Chondrocyte (in vitro differentiated cells): ENCODE measurements at regions not wholly inside any gene's neighbourhood (a gene's known extent, or its start where the extent isn't known, plus 50 kb on each side); places are given as distances from the start of the nearest gene placed in this dataset.

Source experiments
- DNase-seq: peaks from one replicate; pipeline ENCODE4 v3.0.0; 2021; ENCODE audit warnings: mixed read lengths, low spot score
- H3K27ac Mint-ChIP-seq: one replicate; pipeline ENCODE4 v1.8.0; 2021; ENCODE audit warnings: mild to moderate bottlenecking, moderate library complexity, mixed read lengths; ENCODE audit not compliant: unreplicated experiment
- H3K27me3 Mint-ChIP-seq: 2 replicates; pipeline ENCODE4 v1.8.0; 2021; ENCODE audit warnings: low read depth, mixed read lengths
- H3K36me3 Mint-ChIP-seq: 2 replicates; pipeline ENCODE4 v1.8.0; 2021; ENCODE audit warnings: low read depth, mixed read lengths
- H3K4me1 Mint-ChIP-seq: 2 replicates; pipeline ENCODE4 v1.8.0; 2021; ENCODE audit warnings: low read depth, mild to moderate bottlenecking, mixed read lengths
- H3K4me3 Mint-ChIP-seq: one replicate; pipeline ENCODE4 v1.8.0; 2021; ENCODE audit warnings: mild to moderate bottlenecking, moderate library complexity, mixed read lengths; ENCODE audit not compliant: unreplicated experiment
- H3K9me3 Mint-ChIP-seq: 2 replicates; pipeline ENCODE4 v1.8.0; 2021; ENCODE audit warnings: low read depth, mixed read lengths
- TF ChIP-seq, protein P1 (sequence below): fragments of 200-600 bp; sonication (generic); IDR thresholded peaks from 2 replicates; pipeline ENCODE4 v1.5.0; 2021; ENCODE audit warnings: antibody characterized with exemption, mild to moderate bottlenecking, moderate library complexity

DNA sequence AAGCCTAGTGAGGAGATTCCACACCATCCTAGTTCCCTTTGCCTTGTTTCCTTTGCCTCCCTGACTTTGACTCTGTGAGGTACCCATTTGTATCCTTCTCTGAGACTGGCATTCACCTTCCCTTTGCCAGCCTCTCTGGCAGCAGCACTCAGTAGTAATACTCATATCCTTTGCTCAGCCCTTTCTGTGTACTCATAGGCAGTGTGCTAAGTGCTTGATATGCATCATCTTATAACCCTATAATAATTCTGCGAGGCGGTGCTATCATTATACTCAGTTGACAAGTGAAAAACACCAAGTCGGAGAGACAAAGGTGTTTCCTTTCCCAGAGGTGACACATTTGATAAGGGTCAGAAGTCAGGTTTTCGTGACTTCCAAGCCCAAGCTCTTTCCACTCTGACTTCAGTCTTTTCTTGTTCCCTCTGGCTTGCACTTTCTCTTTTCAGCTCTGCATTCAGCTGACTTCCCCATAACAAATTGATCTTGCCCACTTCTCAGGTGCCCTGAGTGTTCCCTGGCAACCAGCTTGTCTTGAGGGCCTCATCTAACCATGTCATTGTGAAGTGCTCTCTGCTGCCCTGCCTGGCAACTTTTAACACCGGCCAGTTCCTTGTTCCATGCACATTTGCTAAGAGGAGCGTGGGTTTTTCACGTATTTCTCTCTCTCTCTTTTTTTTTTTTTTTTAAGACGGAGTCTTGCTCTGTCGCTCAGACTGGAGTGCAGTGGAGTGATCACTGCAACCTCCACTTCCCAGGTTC is 94.5 kb upstream of the UPP2 start:
- no peaks in the 10 kb centered on the region for H3K27me3 Mint-ChIP-seq
- no peak for DNase-seq

DNA sequence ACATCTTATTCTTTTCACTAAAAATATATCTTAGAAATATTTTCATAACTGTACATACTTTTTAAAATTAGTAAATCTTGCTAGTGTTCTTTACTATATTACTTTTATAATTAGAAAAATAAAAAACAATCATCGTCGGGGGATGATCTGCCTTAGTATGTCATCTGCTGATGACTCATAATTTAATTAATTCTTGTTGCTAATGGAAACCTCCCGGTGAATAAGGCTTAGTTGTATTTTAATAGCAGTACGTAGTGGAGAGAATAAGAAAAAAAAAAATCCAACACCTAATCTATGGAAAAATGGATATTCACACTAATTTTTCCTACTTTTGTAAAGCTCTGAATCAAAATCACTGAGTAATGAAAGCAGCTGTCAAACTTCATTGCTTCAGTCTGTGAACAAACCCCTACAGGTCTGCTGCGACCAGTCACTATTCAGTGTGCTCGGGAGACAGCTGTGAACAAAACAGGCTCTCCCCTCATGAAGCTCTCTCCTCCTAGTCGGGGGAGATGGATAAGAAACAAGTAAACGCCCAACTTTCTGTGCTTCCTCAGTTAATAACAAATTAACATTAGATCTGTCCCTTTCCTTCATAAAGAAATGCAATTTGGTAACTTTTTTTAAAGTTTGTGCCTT is 97.4 kb upstream of the UPP2 start:
- H3K9me3 Mint-ChIP-seq: no peaks in the 10 kb centered on the region
- H3K27ac Mint-ChIP-seq: no peak overlapping the region
- TF ChIP-seq, protein P1, sequence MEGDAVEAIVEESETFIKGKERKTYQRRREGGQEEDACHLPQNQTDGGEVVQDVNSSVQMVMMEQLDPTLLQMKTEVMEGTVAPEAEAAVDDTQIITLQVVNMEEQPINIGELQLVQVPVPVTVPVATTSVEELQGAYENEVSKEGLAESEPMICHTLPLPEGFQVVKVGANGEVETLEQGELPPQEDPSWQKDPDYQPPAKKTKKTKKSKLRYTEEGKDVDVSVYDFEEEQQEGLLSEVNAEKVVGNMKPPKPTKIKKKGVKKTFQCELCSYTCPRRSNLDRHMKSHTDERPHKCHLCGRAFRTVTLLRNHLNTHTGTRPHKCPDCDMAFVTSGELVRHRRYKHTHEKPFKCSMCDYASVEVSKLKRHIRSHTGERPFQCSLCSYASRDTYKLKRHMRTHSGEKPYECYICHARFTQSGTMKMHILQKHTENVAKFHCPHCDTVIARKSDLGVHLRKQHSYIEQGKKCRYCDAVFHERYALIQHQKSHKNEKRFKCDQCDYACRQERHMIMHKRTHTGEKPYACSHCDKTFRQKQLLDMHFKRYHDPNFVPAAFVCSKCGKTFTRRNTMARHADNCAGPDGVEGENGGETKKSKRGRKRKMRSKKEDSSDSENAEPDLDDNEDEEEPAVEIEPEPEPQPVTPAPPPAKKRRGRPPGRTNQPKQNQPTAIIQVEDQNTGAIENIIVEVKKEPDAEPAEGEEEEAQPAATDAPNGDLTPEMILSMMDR: no peak
- peaks cover 3% of the 10 kb centered on the region for H3K4me1 Mint-ChIP-seq
- H3K4me3 Mint-ChIP-seq: no peak overlapping the region
- no peaks in the 10 kb centered on the region for H3K27me3 Mint-ChIP-seq
- H3K36me3 Mint-ChIP-seq: no peaks in the 10 kb centered on the region
- DNase-seq: no peak

More for the DNA sequence above, 94.5 kb upstream of the UPP2 start:
- Mint-ChIP-seq H3K4me3 (no peak overlapping the region), H3K27ac (no peak overlapping the region), H3K36me3 (no peaks in the 10 kb centered on the region), H3K9me3 (no peaks in the 10 kb centered on the region), H3K4me1 (peaks cover 10% of the 10 kb centered on the region)
- TF ChIP-seq, protein P1: peak; percentile 26

DNA sequence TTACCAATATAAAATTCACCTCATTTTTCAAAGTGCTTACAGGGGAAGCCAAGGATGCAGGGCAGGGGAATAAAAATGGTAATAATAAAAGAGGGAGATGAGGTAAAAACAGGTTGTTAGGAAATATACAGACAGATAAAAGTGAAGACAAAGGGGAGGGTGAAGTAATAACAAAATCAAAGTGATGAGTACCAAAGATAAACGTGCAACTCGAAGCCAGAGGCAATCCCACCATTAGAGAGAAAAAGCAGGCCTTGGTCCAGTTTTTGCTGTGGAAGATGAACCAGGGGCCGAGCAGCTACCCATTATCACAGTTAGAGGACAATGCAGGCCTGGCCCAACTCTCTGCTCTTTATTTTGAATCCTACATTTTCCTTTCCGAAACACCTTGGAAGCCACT is 99.6 kb upstream of the UPP2 start:
- DNase-seq: no peak
- H3K27me3 Mint-ChIP-seq: no peaks in the 10 kb centered on the region
- H3K4me1 Mint-ChIP-seq: no peaks in the 10 kb centered on the region
- no peak overlapping the region for H3K27ac Mint-ChIP-seq
- no peak overlapping the region for H3K4me3 Mint-ChIP-seq
- H3K36me3 Mint-ChIP-seq: peaks cover 1% of the 10 kb centered on the region
- TF ChIP-seq, protein P1: no peak
- H3K9me3 Mint-ChIP-seq: peaks cover 4% of the 10 kb centered on the region

DNA sequence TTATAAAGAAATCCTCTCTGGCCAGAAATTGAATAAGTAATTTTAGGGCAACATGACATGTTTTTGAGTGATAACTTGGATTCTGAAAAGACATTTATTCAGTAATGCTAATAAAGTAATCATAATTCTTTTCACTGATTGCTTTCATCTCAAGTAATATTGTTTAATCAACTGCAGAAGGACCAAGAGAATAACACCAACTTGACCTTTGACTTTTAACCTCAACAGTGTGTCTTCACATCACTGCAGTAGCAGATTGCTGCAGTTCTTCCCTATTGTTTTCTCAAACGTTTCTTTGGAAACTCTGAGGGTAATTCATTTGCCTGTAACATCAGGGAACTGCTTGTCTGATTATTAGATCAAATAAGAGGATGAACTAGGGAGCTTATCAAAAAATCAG is 104.9 kb upstream of the UPP2 start:
- H3K4me1 Mint-ChIP-seq: no peaks in the 10 kb centered on the region
- H3K27me3 Mint-ChIP-seq: peaks cover 3% of the 10 kb centered on the region
- TF ChIP-seq, protein P1: no peak
- H3K9me3 Mint-ChIP-seq: peaks cover 4% of the 10 kb centered on the region
- no peak overlapping the region for H3K4me3 Mint-ChIP-seq
- peaks cover 3% of the 10 kb centered on the region for H3K36me3 Mint-ChIP-seq
- H3K27ac Mint-ChIP-seq: no peak overlapping the region
- DNase-seq: no peak

DNA sequence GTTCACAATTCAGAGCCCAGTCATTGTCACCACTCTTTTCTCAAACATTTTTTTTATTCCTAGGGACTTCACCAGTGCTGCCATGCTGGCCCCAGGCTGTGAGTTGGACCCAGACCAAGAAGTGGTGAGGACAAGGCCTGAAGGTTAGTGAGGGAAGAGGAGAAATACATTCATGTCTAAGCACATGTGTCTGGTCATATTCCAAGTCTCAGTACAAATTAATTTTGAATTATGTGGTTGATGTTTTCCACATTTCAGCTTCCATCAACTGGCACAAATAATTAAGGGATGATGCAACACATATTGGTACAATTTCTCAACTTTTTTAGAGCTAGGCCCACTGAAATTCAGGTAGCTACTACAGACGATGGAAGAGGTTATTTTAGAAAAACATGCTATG is 106.6 kb upstream of the UPP2 start:
- peaks cover 4% of the 10 kb centered on the region for H3K9me3 Mint-ChIP-seq

More for the DNA sequence above, 106.6 kb upstream of the UPP2 start:
- TF ChIP-seq, protein P1: no peak
- Mint-ChIP-seq H3K27ac (no peak overlapping the region), H3K4me1 (peaks cover 2% of the 10 kb centered on the region), H3K4me3 (no peak overlapping the region), H3K36me3 (peaks cover 3% of the 10 kb centered on the region), H3K27me3 (peaks cover 3% of the 10 kb centered on the region)
- DNase-seq: no peak
